ENCODE measurements at regions not wholly inside any gene's neighbourhood (a gene's known extent, or its start where the extent isn't known, plus 50 kb on each side); places are given as distances from the start of the nearest gene placed in this dataset.

- TF ChIP-seq MAX (IDR thresholded peaks at IDR 0.05) (no peak), POLR2AphosphoS2 (conservative IDR thresholded peaks at IDR 0.05; ENCODE audit: low read length) (no peak), CTCF (IDR thresholded peaks at IDR 0.05) (no peak), CEBPB (IDR thresholded peaks at IDR 0.05) (no peak), EP300 (IDR thresholded peaks at IDR 0.05) (no peak), ESRRA (IDR thresholded peaks at IDR 0.05; ENCODE audit: borderline replicate concordance, low read length) (no peak), SREBF2 (IDR thresholded peaks at IDR 0.05) (no peak)
These were observed 771.1 kb upstream of the FANCL start for GRCh38 chr2:59012234-59012633.

Data from A549 (cell line).